Fibroblast of villous mesenchyme (primary cell): ENCODE measurements at regions not wholly inside any gene's neighbourhood (a gene's known extent, or its start where the extent isn't known, plus 50 kb on each side); places are given as distances from the start of the nearest gene placed in this dataset.
"Not testable (repeated sequence)": the region's sequence is repeated elsewhere in the genome, so short reads cannot be mapped to it uniquely, and the experiment has no call there.

Experiments used
- DNase-seq: peaks from one replicate; pipeline ENCODE4 v3.0.0-alpha.2; 2010; ENCODE audit warnings: low read depth
- H3K4me3 ChIP-seq: 2 replicates; pipeline ENCODE4 v1.5.1; 2011; ENCODE audit warnings: low read depth, mild to moderate bottlenecking, low read length
- CTCF ChIP-seq: IDR thresholded peaks from 2 replicates; pipeline ENCODE4 v1.5.1; 2012; ENCODE audit warnings: low read depth, mild to moderate bottlenecking, low read length; ENCODE audit not compliant: insufficient read depth

- DNase-seq = no peak
- TF ChIP-seq CTCF = no peak
- H3K4me3 ChIP-seq = no peak overlapping the region
Observed at GRCh38 chr1:157201767-157202166, 63.6 kb upstream of the ETV3 start.

- no peak overlapping the region for H3K4me3 ChIP-seq
- TF ChIP-seq CTCF = no peak
- no peak for DNase-seq
Observed at GRCh38 chr1:157200451-157200850, 62.3 kb upstream of the ETV3 start.

- no peak overlapping the region for H3K4me3 ChIP-seq
- TF ChIP-seq CTCF = no peak
- DNase-seq = peak; percentile 5
Observed at GRCh38 chr1:157199421-157199755, 61.2 kb upstream of the ETV3 start.

GRCh38 chr1:157198619-157199420 lies 60.6 kb upstream of the ETV3 start:
- TF ChIP-seq CTCF = no peak
- H3K4me3 ChIP-seq = no peak overlapping the region
- no peak for DNase-seq

GRCh38 chr1:157197906-157198435 lies 59.8 kb upstream of the ETV3 start:
- no peak overlapping the region for H3K4me3 ChIP-seq
- TF ChIP-seq CTCF = no peak
- DNase-seq = no peak

GRCh38 chr1:157196670-157197456 lies 58.7 kb upstream of the ETV3 start:
- DNase-seq = peak; percentile 4
- not testable (repeated sequence) for H3K4me3 ChIP-seq
- peak; percentile 42 for TF ChIP-seq CTCF
